ENCODE measurements at regions not wholly inside any gene's neighbourhood (a gene's known extent, or its start where the extent isn't known, plus 50 kb on each side); places are given as distances from the start of the nearest gene placed in this dataset.

DNA sequence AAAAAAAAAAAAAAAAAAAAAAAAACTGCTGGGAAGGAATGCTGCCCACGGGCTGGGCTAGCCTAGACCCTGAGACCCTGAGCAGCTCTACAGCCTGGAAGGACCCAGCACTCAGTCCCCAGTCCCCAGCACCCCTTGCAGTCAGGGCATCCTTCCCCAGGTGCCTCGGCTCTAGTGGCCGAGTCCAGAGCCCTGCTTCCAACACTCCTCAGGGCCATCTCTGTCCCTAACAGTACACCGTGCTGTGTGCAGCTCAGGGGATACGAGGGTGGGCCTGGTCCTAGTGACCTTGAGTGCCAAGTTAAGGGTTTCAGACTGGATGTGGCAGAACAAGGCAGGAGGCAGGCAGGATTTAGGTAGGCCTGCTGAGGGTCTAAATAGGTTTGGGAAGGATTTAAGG is 50.2 kb upstream of the LRP8 start:
- Histone ChIP-seq H3K9me3 (no peaks in the 10 kb centered on the region), H3K4me3 (no peak overlapping the region), H3K4me1 (no peaks in the 10 kb centered on the region), H3K36me3 (no peaks in the 10 kb centered on the region), H3K27ac (no peak overlapping the region), H3K27me3 (peaks cover 25% of the 10 kb centered on the region)
- 85% methylated on average over 2 of the region's 5 CpGs; no CpG with 5 or more reads in 1 of the 2 donors for WGBS, 2 donors (ENCODE audit: low coverage in 1 of 2)
- TF ChIP-seq POLR2AphosphoS5 (IDR thresholded peaks at IDR 0.05) (no peak), POLR2A (IDR thresholded peaks at IDR 0.05) (no peak), EP300 (IDR thresholded peaks at IDR 0.05) (no peak)
- TF ChIP-seq, protein P1, sequence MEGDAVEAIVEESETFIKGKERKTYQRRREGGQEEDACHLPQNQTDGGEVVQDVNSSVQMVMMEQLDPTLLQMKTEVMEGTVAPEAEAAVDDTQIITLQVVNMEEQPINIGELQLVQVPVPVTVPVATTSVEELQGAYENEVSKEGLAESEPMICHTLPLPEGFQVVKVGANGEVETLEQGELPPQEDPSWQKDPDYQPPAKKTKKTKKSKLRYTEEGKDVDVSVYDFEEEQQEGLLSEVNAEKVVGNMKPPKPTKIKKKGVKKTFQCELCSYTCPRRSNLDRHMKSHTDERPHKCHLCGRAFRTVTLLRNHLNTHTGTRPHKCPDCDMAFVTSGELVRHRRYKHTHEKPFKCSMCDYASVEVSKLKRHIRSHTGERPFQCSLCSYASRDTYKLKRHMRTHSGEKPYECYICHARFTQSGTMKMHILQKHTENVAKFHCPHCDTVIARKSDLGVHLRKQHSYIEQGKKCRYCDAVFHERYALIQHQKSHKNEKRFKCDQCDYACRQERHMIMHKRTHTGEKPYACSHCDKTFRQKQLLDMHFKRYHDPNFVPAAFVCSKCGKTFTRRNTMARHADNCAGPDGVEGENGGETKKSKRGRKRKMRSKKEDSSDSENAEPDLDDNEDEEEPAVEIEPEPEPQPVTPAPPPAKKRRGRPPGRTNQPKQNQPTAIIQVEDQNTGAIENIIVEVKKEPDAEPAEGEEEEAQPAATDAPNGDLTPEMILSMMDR (IDR thresholded peaks at IDR 0.05) = no peak
- ATAC-seq = no peak

DNA sequence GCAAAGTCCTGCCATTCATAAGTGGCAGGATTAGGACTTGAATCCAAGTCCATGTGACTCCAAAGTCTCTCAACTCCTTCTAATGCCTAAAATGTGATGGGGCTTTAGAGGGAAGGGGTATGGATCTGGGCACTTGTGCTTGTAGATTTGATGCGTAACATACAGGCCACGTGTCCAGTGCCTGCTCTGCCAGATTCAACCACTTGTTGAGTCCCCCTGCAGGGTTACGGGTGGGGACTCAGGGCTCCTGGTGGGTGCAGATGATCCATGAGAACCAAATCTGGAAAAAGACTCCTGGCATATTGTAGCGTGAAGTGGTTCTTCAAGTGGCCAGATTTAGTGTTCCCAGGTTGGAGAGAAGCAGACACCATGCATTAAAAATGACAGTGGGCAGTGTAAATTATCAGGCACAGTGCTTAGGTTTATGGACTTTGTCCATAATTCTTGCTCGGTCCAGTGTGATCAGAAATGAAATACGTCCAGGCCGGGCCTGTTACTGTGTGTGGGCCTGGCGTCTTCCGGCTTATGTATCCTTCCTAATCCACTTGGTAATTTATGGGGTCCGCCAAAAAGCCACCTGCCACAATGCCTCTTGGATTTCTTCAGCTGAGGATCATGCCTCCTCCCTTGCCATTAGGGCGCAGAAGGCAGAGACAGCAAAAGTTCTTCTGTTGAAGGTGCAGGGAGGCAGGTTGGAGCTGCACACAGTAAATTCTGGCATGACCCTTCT is 51.2 kb upstream of the LRP8 start:
- TF ChIP-seq EP300 (IDR thresholded peaks at IDR 0.05) (no peak), POLR2AphosphoS5 (IDR thresholded peaks at IDR 0.05) (no peak), POLR2A (IDR thresholded peaks at IDR 0.05) (no peak)
- TF ChIP-seq, protein P1 (IDR thresholded peaks at IDR 0.05) = no peak
- 96% methylated on average over 4 to 7 of the region's 11 CpGs for WGBS, 2 donors (ENCODE audit: low coverage in 1 of 2)
- no peak overlapping the region for H3K4me3 ChIP-seq
- H3K4me1 ChIP-seq = no peaks in the 10 kb centered on the region
- H3K9me3 ChIP-seq = no peaks in the 10 kb centered on the region
- H3K27me3 ChIP-seq = peaks cover 33% of the 10 kb centered on the region
- H3K36me3 ChIP-seq = no peaks in the 10 kb centered on the region
- no peak for ATAC-seq
- no peak overlapping the region for H3K27ac ChIP-seq

DNA sequence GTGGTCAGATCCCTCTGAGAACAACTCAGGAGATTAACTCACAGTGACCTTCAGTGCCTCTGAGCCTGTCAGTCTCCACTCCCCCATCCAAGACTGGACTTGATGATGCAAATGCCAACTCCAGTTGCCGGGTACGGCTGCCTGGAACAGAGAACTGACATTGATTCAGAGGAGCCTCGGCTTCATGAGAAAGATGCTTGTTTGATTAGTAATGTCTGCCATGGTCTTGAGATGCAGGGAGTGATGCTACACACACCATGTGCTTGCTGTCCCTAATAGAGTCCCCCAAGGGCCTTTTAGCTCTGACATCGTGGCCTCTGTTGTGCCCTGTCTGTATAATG is 51.8 kb upstream of the LRP8 start:
- 80% methylated on average over 1 of the region's 4 CpGs; no CpG with 5 or more reads in 1 of the 2 donors for WGBS, 2 donors (ENCODE audit: low coverage in 1 of 2)
- Histone ChIP-seq H3K27me3 (peaks cover 33% of the 10 kb centered on the region), H3K4me1 (no peaks in the 10 kb centered on the region), H3K36me3 (no peaks in the 10 kb centered on the region), H3K9me3 (no peaks in the 10 kb centered on the region), H3K27ac (no peak overlapping the region), H3K4me3 (no peak overlapping the region)
- ATAC-seq = no peak
- TF ChIP-seq POLR2AphosphoS5 (IDR thresholded peaks at IDR 0.05) (no peak), EP300 (IDR thresholded peaks at IDR 0.05) (no peak), POLR2A (IDR thresholded peaks at IDR 0.05) (no peak)

DNA sequence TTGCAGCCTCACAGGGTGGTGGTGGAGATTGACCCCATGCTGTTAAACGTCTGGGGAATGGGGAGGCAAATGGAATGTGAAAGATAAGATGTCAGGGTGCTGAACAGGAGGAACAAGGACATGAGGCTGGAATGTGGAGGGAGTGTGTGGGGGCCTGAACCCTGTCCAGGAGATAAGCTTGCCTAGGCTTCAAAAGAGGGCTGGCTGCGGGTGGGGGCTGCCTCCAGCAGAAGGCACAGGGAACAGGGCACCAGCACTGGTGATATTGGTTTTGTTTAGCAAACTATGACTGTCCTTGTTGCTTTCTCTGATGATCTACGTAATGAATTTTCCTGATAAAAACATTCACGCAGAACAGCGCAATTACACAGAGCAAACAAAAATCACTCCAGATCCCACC is 52.4 kb upstream of the LRP8 start:
- no peak overlapping the region for H3K4me3 ChIP-seq
- H3K27me3 ChIP-seq = peaks cover 33% of the 10 kb centered on the region
- 58 to 75% methylated on average over 5 of the region's 5 CpGs for WGBS, 2 donors (ENCODE audit: low coverage in 1 of 2)
- TF ChIP-seq EP300 (IDR thresholded peaks at IDR 0.05) = no peak
- TF ChIP-seq POLR2AphosphoS5 (IDR thresholded peaks at IDR 0.05) = no peak
- TF ChIP-seq, protein P1 (IDR thresholded peaks at IDR 0.05) = no peak
- no peak for TF ChIP-seq POLR2A (IDR thresholded peaks at IDR 0.05)
- no peaks in the 10 kb centered on the region for H3K36me3 ChIP-seq
- no peaks in the 10 kb centered on the region for H3K4me1 ChIP-seq
- no peaks in the 10 kb centered on the region for H3K9me3 ChIP-seq
- no peak for ATAC-seq
- H3K27ac ChIP-seq = no peak overlapping the region

DNA sequence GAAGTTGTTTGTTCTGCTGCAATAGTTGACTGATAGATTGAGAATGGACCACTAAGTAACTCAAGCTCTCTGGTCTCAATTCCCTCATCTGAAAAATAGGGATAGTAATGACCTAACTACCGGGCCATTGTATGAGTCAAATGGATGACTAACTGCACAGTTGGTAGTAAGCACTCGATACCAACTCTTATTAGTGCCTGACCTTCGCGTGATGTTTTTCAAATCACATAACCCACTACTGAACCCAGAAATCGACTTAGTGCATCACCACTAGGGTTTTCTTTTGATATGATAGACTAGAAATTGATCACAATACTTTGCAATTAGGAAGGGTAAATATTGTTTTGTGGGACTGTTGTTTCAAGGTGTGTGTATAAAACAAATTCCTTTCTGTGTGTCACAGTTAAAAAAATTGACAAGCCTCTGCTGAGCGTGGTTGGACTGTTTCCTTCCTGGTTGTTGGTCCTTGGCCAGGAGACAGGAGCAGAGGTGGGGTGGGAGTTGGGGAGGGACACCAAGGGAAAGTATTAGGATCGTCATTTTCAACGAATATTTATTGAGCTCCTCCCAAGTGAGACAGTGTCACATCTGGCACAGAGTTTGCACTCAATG is 54.0 kb upstream of the LRP8 start:
- Histone ChIP-seq H3K27me3 (peaks cover 17% of the 10 kb centered on the region), H3K4me3 (no peak overlapping the region), H3K27ac (no peak overlapping the region), H3K36me3 (no peaks in the 10 kb centered on the region), H3K9me3 (peaks cover 0 to 5% (median 0%) of the 10 kb centered on the region in 3 donors), H3K4me1 (no peaks in the 10 kb centered on the region)
- no peak for ATAC-seq
- WGBS, 2 donors (ENCODE audit: low coverage in 1 of 2) = 49 to 72% methylated on average over 6 to 8 of the region's 8 CpGs
- TF ChIP-seq POLR2A (IDR thresholded peaks at IDR 0.05) (no peak), EP300 (IDR thresholded peaks at IDR 0.05) (no peak), POLR2AphosphoS5 (IDR thresholded peaks at IDR 0.05) (no peak)
- TF ChIP-seq, protein P1 (IDR thresholded peaks at IDR 0.05) = no peak
